Rectal smooth muscle tissue (tissue), 1 donor: ENCODE measurements at regions not wholly inside any gene's neighbourhood (a gene's known extent, or its start where the extent isn't known, plus 50 kb on each side); places are given as distances from the start of the nearest gene placed in this dataset.
"Not testable (repeated sequence)": the region's sequence is repeated elsewhere in the genome, so short reads cannot be mapped to it uniquely, and the experiment has no call there.

Source experiments
- H3K27ac ChIP-seq: one replicate; pipeline ENCODE4 v1.7.0; 2013; ENCODE audit warnings: low read depth, low read length, inconsistent platforms
- H3K27me3 ChIP-seq: one replicate; pipeline ENCODE4 v1.7.0; 2013; ENCODE audit warnings: low read length; ENCODE audit not compliant: control insufficient read depth, insufficient read depth
- H3K36me3 ChIP-seq: one replicate; pipeline ENCODE4 v1.7.0; 2013; ENCODE audit warnings: low read length; ENCODE audit not compliant: control insufficient read depth, insufficient read depth
- H3K4me1 ChIP-seq: one replicate; pipeline ENCODE4 v1.7.0; 2013; ENCODE audit warnings: low read length; ENCODE audit not compliant: control insufficient read depth, insufficient read depth
- H3K4me3 ChIP-seq: one replicate; pipeline ENCODE4 v1.7.0; 2013; ENCODE audit warnings: low read length
- H3K9ac ChIP-seq: one replicate; pipeline ENCODE4 v1.7.0; 2013; ENCODE audit warnings: low read length

DNA sequence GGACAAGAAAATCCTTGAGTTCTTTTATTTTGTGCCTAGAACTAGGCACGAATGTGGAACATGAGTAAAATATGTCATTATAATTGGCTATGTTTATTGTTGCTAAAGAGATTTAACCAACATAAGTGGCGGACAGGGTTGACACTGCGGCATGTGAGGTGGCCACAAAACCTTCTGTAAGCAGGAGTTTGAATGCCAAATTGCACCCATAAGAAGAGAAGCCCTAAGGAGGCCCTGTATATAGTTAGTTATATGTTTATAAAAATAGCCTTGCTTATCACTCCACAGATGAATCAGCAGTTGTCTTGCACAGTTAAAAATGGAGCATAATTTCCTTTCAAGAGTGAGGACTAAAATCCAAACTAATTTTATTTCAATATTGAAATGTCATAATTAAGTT, 336.1 kb downstream of the GBA3 start:
- H3K36me3 ChIP-seq = no peaks in the 10 kb centered on the region

GRCh38 chr4:23023666-23024065, 330.9 kb downstream of the GBA3 start:
- H3K4me1 ChIP-seq = no peaks in the 10 kb centered on the region
- H3K27ac ChIP-seq = no peak overlapping the region
- H3K9ac ChIP-seq = no peak overlapping the region
- no peak overlapping the region for H3K4me3 ChIP-seq
- H3K27me3 ChIP-seq = no peaks in the 10 kb centered on the region
- no peaks in the 10 kb centered on the region for H3K36me3 ChIP-seq

More for the DNA sequence above, 336.1 kb downstream of the GBA3 start:
- H3K27ac ChIP-seq = no peak overlapping the region
- H3K9ac ChIP-seq = no peak overlapping the region
- no peaks in the 10 kb centered on the region for H3K4me1 ChIP-seq
- H3K27me3 ChIP-seq = no peaks in the 10 kb centered on the region
- no peak overlapping the region for H3K4me3 ChIP-seq

- Histone ChIP-seq H3K27ac (no peak overlapping the region), H3K4me3 (no peak overlapping the region), H3K27me3 (no peaks in the 10 kb centered on the region), H3K4me1 (no peaks in the 10 kb centered on the region), H3K9ac (no peak overlapping the region), H3K36me3 (no peaks in the 10 kb centered on the region)
Observed at GRCh38 chr4:23023121-23023520, 330.4 kb downstream of the GBA3 start.

DNA sequence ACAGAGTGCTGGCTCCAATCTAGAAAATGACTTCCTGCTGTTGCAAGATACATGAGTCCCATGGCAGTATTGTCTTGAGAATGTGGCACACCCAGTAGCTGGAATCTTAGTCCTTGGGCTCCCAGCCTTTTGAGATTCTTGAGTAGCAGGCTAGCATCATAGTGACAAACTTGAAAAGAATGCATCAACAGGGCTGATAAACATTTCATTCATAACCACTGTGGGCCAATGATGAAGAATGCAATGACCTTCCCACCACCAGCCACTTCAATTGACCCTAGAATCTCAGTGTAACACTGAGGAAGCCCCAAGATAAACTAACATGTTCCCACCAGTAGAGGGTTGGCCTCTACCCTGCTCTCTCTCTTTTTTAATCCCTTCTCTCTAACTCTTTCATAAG, 329.3 kb downstream of the GBA3 start:
- no peaks in the 10 kb centered on the region for H3K36me3 ChIP-seq
- no peak overlapping the region for H3K9ac ChIP-seq
- no peaks in the 10 kb centered on the region for H3K4me1 ChIP-seq
- H3K4me3 ChIP-seq = no peak overlapping the region
- H3K27ac ChIP-seq = no peak overlapping the region
- no peaks in the 10 kb centered on the region for H3K27me3 ChIP-seq

DNA sequence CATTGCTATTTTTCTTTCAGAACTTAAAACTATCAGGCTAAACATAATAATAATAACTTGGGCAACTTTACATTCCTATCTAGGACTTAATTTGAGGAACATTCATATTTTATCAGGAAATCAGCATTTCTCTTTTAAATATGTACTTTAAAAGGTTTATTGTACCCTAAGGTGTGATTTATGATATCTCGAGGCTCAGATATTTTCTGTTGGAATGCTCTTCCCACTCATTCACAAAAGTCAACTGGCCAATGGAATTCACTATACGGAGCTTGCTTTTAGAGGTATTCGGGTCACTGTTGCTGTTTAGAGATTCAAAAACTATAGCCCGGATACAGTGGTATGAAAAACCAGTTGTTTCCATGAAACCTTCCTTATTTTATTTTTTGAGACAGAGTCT, 328.3 kb downstream of the GBA3 start:
- no peak overlapping the region for H3K4me3 ChIP-seq
- no peaks in the 10 kb centered on the region for H3K27me3 ChIP-seq
- H3K4me1 ChIP-seq = no peaks in the 10 kb centered on the region
- H3K9ac ChIP-seq = no peak overlapping the region
- no peaks in the 10 kb centered on the region for H3K36me3 ChIP-seq
- no peak overlapping the region for H3K27ac ChIP-seq

DNA sequence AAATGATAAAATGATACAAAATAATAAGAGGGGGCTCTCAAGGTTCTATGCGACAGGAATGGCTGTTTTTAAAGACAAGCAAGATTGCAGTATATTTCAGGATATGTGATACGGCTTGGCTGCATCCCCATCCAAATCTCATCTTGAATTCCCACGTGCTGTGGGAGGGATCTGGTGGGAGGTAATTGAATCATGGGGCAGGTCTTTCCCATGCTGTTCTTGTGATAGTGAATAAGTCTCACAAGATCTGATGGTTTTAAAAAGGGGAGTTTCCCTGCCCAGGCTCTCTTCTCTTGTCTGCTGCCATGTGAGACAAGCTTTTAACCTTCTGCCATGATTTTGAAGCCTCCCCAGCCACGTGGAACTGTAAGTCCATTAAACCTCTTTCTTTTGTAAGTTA, 327.7 kb downstream of the GBA3 start:
- not testable (repeated sequence) for H3K36me3 ChIP-seq, H3K4me3 ChIP-seq, H3K4me1 ChIP-seq, H3K9ac ChIP-seq, H3K27me3 ChIP-seq, H3K27ac ChIP-seq

DNA sequence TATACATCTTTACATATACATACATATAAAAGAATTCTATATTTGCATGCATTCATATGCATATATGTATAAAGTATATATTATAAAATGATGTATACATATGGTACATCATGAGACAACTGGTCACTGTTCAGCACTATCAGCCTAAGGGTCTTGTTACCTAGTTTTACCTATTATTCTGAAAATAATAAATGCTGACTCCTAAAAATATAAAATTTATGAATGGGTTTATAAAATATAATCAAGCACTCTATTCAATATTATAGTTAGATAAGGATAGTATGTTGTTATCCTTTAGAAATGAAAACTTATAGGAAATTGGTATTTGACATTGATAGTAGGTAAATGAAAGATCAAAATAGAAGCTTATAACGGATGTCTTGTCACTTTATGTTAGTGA, 324.2 kb downstream of the GBA3 start:
- Histone ChIP-seq H3K36me3 (no peaks in the 10 kb centered on the region), H3K27ac (no peak overlapping the region), H3K9ac (no peak overlapping the region), H3K27me3 (no peaks in the 10 kb centered on the region), H3K4me3 (no peak overlapping the region), H3K4me1 (no peaks in the 10 kb centered on the region)

GRCh38 chr4:23015821-23016220, 323.1 kb downstream of the GBA3 start:
- Histone ChIP-seq H3K9ac (no peak overlapping the region), H3K27me3 (no peaks in the 10 kb centered on the region), H3K36me3 (no peaks in the 10 kb centered on the region), H3K4me3 (no peak overlapping the region), H3K27ac (no peak overlapping the region), H3K4me1 (no peaks in the 10 kb centered on the region)

DNA sequence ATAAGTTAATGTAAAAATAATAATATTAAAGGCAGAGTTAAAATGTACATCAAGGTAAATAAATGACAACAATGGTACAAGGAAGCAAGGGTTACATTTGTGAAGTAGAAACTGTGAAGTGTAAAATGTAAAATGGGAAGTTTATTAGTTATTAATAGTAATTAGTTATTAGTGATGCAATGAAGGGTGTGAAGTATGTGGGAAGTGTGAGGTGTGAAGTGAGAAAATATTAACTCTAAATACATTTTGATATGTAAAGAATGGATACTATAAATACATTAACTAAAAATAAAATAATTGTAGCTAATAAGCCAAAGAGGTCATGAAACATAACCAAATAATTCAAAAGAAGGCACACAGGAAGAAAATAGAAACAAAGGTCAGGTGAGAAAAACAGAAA, 316.4 kb downstream of the GBA3 start:
- H3K4me1 ChIP-seq = no peaks in the 10 kb centered on the region
- no peak overlapping the region for H3K27ac ChIP-seq
- H3K36me3 ChIP-seq = no peaks in the 10 kb centered on the region
- H3K9ac ChIP-seq = no peak overlapping the region
- H3K27me3 ChIP-seq = no peaks in the 10 kb centered on the region
- H3K4me3 ChIP-seq = no peak overlapping the region

- no peak overlapping the region for H3K9ac ChIP-seq
- H3K27ac ChIP-seq = no peak overlapping the region
- no peaks in the 10 kb centered on the region for H3K27me3 ChIP-seq
- no peak overlapping the region for H3K4me3 ChIP-seq
- H3K4me1 ChIP-seq = no peaks in the 10 kb centered on the region
- H3K36me3 ChIP-seq = no peaks in the 10 kb centered on the region
Observed at GRCh38 chr4:23006756-23007155, 314.0 kb downstream of the GBA3 start.

DNA sequence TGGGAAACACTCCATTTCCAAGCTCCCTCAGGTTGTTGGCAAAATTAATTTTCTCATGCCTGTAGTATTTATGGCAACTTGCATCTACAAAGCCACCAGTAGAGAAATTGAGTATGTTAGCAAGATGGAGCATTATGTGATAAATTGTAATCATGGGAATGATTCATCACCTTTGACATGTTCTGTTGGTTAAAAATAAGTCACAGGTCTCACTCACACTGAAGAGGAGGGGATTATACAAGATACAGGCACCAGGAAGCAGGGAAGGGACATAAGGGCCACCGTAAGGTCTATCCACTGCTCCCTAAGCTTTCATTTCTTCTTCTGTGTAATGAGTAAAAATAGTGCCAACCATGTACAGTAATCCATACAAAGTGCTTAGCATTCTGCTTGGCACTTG, 313.0 kb downstream of the GBA3 start:
- Histone ChIP-seq H3K9ac (no peak overlapping the region), H3K4me1 (no peaks in the 10 kb centered on the region), H3K4me3 (no peak overlapping the region), H3K27ac (no peak overlapping the region), H3K36me3 (no peaks in the 10 kb centered on the region), H3K27me3 (no peaks in the 10 kb centered on the region)

- Histone ChIP-seq H3K27me3 (no peaks in the 10 kb centered on the region), H3K4me1 (no peaks in the 10 kb centered on the region), H3K9ac (no peak overlapping the region), H3K27ac (no peak overlapping the region), H3K36me3 (no peaks in the 10 kb centered on the region), H3K4me3 (no peak overlapping the region)
Observed at GRCh38 chr4:23001478-23001877, 308.7 kb downstream of the GBA3 start.

DNA sequence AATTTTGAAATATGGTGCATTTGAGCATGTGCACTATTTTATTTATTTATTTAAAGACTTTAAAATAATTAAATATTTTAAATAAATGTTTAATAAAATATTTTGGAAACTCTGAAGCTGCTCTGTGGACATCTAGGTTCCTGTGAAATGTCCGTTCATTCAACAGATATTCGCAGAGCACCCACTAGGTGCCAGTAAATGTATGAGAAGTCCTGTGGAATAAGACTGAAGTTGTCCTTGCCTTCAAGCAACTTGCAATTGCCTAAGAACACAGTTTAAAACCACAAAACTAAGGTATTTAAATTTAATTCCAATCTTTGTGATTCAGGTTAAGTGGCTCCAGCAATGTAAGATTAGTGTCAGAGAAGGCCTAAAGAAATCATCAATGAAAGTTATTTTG, 306.7 kb downstream of the GBA3 start:
- Histone ChIP-seq H3K36me3 (no peaks in the 10 kb centered on the region), H3K4me3 (no peak overlapping the region), H3K4me1 (no peaks in the 10 kb centered on the region), H3K9ac (no peak overlapping the region), H3K27ac (no peak overlapping the region), H3K27me3 (no peaks in the 10 kb centered on the region)
